ENCODE measurements at regions not wholly inside any gene's neighbourhood (a gene's known extent, or its start where the extent isn't known, plus 50 kb on each side); places are given as distances from the start of the nearest gene placed in this dataset.
A peak's percentile ranks its signal among the peaks of the same experiment; 100 is the strongest.

GRCh38 chr2:3108710-3109702 lies 268.6 kb downstream of the EIPR1 start:
- H3K4me3 ChIP-seq (ENCODE audit: low read length) = no peak overlapping the region
- Mint-ChIP-seq H3K27me3 (ENCODE audit: low read depth in 2 of 2) (peaks cover 3 to 5% of the 10 kb centered on the region in 2 donors), H3K27ac (no peak overlapping the region), H3K9me3 (no peaks in the 10 kb centered on the region), H3K4me3 (no peak overlapping the region), H3K36me3 (no peaks in the 10 kb centered on the region), H3K4me1 (no peaks in the 10 kb centered on the region)
- H3K36me3 ChIP-seq (ENCODE audit: control insufficient read depth, insufficient read depth, low read length) = no peaks in the 10 kb centered on the region
- ATAC-seq (peak in 1 of 3 donors; percentile 8), DNase-seq (no peak)
- no peaks in the 10 kb centered on the region for H3K4me1 ChIP-seq (ENCODE audit: control insufficient read depth, insufficient read depth, low read length)
- intact Hi-C loops (cut with micrococcal nuclease) = no loop called here
- H3K27me3 ChIP-seq (ENCODE audit: control insufficient read depth, insufficient read depth, low read length) = no peaks in the 10 kb centered on the region
- 91% methylated on average over 29 of the region's 29 CpGs for WGBS (ENCODE audit: insufficient coverage)
- no peak overlapping the region for H3K27ac ChIP-seq (ENCODE audit: low read length)
- H3K9me3 ChIP-seq (ENCODE audit: control insufficient read depth, insufficient read depth, low read length) = no peaks in the 10 kb centered on the region
- TF ChIP-seq CTCF (IDR thresholded peaks at IDR 0.05) = no peak

GRCh38 chr2:3108105-3108504 lies 269.5 kb downstream of the EIPR1 start:
- intact Hi-C loops (cut with micrococcal nuclease) = no loop called here
- Histone ChIP-seq H3K27ac (ENCODE audit: low read length) (no peak overlapping the region), H3K4me1 (ENCODE audit: control insufficient read depth, insufficient read depth, low read length) (no peaks in the 10 kb centered on the region), H3K36me3 (ENCODE audit: control insufficient read depth, insufficient read depth, low read length) (no peaks in the 10 kb centered on the region), H3K27me3 (ENCODE audit: control insufficient read depth, insufficient read depth, low read length) (no peaks in the 10 kb centered on the region), H3K9me3 (ENCODE audit: control insufficient read depth, insufficient read depth, low read length) (no peaks in the 10 kb centered on the region), H3K4me3 (ENCODE audit: low read length) (no peak overlapping the region)
- H3K27me3 Mint-ChIP-seq (ENCODE audit: low read depth in 2 of 2) = peaks cover 3 to 14% of the 10 kb centered on the region in 2 donors
- no peak for DNase-seq
- H3K27ac Mint-ChIP-seq = no peak overlapping the region
- no peaks in the 10 kb centered on the region for H3K36me3 Mint-ChIP-seq
- no peaks in the 10 kb centered on the region for H3K9me3 Mint-ChIP-seq
- TF ChIP-seq CTCF (IDR thresholded peaks at IDR 0.05) = no peak
- 93% methylated on average over 14 of the region's 14 CpGs for WGBS (ENCODE audit: insufficient coverage)
- H3K4me3 Mint-ChIP-seq = no peak overlapping the region
- ATAC-seq = no peak
- no peaks in the 10 kb centered on the region for H3K4me1 Mint-ChIP-seq

- no peaks in the 10 kb centered on the region for H3K9me3 Mint-ChIP-seq
- ATAC-seq (no peak), DNase-seq (no peak)
- H3K4me1 ChIP-seq (ENCODE audit: control insufficient read depth, insufficient read depth, low read length) = no peaks in the 10 kb centered on the region
- no peaks in the 10 kb centered on the region for H3K36me3 Mint-ChIP-seq
- no peak overlapping the region for H3K4me3 ChIP-seq (ENCODE audit: low read length)
- H3K27ac ChIP-seq (ENCODE audit: low read length) = no peak overlapping the region
- intact Hi-C loops (cut with micrococcal nuclease) = no loop called here
- H3K27ac Mint-ChIP-seq = no peak overlapping the region
- WGBS (ENCODE audit: insufficient coverage) = 89% methylated on average over 14 of the region's 14 CpGs
- H3K27me3 Mint-ChIP-seq (ENCODE audit: low read depth in 2 of 2) = peaks cover 5 to 19% of the 10 kb centered on the region in 2 donors
- H3K4me3 Mint-ChIP-seq = no peak overlapping the region
- no peaks in the 10 kb centered on the region for H3K36me3 ChIP-seq (ENCODE audit: control insufficient read depth, insufficient read depth, low read length)
- H3K27me3 ChIP-seq (ENCODE audit: control insufficient read depth, insufficient read depth, low read length) = no peaks in the 10 kb centered on the region
- no peaks in the 10 kb centered on the region for H3K4me1 Mint-ChIP-seq
- no peak for TF ChIP-seq CTCF (IDR thresholded peaks at IDR 0.05)
- H3K9me3 ChIP-seq (ENCODE audit: control insufficient read depth, insufficient read depth, low read length) = no peaks in the 10 kb centered on the region
Measured at GRCh38 chr2:3107567-3107966, 270.1 kb downstream of the EIPR1 start.
